GM10266 (cell line): ENCODE measurements at regions not wholly inside any gene's neighbourhood (a gene's known extent, or its start where the extent isn't known, plus 50 kb on each side); places are given as distances from the start of the nearest gene placed in this dataset.
"Not testable (repeated sequence)": the region's sequence is repeated elsewhere in the genome, so short reads cannot be mapped to it uniquely, and the experiment has no call there.

Source experiments
- DNase-seq: peaks from one replicate; pipeline ENCODE4 v3.0.0; 2012; ENCODE audit errors: extremely low spot score
- TF ChIP-seq, protein P1 (sequence below): IDR thresholded peaks from 2 replicates; pipeline ENCODE4 v1.5.1; 2012; ENCODE audit warnings: mild to moderate bottlenecking, low read depth; ENCODE audit not compliant: control insufficient read depth, insufficient read depth; ENCODE audit errors: missing control alignments

DNA sequence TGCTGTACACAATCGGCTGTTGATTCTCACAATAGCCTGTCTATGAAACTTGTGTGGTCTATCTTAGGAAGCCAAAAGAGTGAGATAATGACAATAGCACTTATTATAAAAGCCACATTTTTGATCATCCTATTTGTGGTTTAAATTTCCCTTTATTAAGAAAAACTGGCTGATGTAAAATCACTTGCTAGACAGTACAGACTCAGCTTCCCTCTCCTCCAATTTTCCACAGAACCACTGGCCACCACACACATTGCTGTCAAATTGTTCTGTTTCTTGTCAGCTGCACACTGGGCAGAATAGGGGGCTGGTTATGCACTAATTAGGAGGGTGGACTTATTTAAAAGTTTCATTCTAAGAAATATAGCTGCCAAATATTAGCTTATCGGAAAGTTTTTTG is 425.9 kb downstream of the EPHA3 start:
- no peak for DNase-seq
- TF ChIP-seq, protein P1, sequence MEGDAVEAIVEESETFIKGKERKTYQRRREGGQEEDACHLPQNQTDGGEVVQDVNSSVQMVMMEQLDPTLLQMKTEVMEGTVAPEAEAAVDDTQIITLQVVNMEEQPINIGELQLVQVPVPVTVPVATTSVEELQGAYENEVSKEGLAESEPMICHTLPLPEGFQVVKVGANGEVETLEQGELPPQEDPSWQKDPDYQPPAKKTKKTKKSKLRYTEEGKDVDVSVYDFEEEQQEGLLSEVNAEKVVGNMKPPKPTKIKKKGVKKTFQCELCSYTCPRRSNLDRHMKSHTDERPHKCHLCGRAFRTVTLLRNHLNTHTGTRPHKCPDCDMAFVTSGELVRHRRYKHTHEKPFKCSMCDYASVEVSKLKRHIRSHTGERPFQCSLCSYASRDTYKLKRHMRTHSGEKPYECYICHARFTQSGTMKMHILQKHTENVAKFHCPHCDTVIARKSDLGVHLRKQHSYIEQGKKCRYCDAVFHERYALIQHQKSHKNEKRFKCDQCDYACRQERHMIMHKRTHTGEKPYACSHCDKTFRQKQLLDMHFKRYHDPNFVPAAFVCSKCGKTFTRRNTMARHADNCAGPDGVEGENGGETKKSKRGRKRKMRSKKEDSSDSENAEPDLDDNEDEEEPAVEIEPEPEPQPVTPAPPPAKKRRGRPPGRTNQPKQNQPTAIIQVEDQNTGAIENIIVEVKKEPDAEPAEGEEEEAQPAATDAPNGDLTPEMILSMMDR = no peak

DNA sequence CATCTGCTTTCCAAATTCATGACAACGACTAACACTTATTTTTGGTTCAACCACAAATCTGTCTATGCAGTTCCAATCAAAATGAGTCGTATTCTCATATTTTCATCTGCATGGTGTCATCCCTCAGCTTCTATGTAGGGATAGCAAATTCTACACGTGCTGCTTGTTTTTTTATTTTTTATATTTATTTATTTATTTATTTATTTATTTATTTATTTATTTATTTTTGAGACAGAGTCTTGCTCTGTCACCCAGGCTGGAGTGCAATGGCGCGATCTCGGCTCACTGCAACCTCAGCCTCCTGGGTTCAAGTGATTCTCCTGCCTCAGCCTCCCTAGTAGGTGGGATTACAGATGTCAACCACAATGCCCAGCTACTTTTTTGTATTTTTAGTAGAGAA is 447.2 kb downstream of the EPHA3 start:
- DNase-seq = not testable (repeated sequence)

DNA sequence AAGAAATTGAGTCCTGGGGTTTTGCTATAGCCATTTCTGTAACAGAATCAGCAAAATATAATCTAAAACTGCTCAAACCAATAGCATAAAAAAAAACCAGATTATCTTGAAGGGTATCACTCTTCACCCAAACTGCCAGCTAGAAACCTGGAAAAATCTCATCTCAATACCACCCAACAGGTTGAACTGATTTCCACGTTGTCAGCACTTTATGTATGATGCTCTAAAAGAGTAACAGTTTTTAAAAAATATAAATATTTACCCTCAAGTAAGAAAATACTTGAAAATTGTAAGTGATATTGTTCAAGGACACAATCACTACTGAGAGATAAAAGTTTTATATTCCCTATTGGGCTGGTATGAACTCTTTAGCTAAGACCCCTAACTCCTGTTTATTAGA is 451.3 kb downstream of the EPHA3 start:
- TF ChIP-seq, protein P1 = no peak

DNA sequence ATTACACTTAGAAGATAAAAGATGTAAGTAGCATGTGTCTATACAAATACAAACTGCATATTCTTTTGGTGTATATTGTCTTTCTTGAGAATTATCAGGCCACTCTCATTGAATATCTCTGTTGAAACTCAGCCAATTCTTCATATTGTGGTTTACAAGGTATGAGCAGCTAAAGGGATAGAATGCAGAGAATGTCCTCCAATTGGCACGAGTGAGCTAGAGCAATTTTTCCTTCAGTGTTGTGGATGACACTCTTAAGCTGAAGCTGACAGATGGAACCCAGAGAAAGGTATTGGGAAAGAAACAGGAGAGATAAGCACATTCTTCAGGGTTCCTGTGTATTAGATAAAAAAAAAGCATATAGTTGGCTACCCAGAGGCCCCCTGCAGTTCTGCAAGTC is 453.1 kb downstream of the EPHA3 start:
- TF ChIP-seq, protein P1 = no peak
- DNase-seq = no peak

More for the DNA sequence above, 451.3 kb downstream of the EPHA3 start:
- DNase-seq = no peak

DNA sequence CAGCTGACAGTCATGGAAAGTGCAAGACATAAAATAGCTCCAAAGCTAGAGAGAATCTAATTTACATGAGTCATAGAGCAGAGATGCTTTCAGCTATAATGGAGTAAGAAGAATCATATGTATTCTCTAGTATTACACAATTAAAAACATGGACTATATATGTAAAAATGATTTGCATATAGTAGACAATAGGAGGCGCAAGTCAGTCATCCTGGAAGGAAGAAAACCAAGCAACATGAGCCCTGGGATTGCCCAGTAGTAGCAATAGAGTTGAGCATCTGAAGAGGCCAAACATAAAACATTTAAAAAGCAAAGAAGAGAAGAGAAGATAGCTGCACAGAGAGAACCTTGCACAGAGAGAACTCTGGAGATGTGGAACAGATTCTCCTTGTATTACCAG is 455.0 kb downstream of the EPHA3 start:
- no peak for DNase-seq
- TF ChIP-seq, protein P1 = no peak

DNA sequence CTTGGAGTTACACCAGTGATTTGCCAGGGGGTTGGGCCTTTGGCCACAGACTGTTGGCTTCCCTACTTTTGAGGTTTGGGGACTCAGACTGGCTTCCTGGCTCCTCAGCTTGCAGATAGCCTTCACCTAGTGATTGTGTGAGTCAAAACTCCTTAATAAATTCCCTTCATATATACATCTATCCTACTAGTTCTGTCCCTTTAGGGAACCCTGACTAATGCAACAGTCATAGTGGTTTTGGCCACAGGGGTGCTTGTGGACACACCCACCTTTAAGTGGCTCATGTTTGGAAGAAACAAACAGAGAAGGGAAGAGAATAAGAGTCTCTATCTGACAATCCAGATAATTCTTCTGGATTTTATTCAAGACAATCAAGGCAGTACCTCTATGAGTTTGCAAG is 457.7 kb downstream of the EPHA3 start:
- DNase-seq = no peak

DNA sequence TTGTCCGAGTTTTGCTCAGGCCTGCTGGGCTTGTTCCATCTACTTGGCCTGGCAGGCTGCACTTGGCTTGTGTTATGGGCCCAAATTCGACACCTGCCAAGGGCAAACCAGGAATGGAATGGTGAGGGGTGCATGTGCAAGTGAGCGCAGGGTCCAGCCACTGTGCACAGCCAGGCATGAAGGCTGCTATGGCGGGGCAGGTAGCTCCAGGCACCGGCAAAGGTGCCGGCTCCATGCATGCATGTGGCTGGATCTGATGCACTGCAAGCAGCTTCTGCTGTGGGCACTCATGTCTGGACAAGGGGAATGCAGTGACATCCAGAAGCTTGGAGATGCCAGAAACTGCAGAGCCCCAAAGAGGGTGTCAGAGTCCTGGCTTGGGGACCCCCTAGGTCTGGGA is 463.0 kb downstream of the EPHA3 start:
- no peak for DNase-seq
- TF ChIP-seq, protein P1 = no peak

More for the DNA sequence above, 457.7 kb downstream of the EPHA3 start:
- TF ChIP-seq, protein P1 = no peak

DNA sequence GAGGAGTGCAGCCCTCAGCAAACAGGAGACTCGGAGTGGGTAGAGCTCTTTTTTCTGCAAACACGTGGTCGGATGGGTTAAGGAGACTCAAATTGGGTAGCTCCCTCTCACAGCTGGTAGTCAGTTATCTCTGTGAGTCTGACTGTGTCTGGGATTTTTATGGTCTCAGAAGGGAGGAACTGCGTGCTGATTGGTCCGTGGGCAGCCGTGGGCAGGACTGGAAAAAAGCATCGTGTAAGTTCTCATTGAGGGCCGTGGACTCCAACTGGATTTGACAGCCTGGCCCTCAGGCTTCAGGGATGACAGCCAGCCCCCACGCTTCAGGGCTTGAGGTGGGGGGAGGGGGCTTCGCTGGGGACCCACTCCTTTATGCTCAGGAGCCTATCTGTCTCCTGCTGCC is 463.9 kb downstream of the EPHA3 start:
- no peak for DNase-seq
- TF ChIP-seq, protein P1 = no peak
